ENCODE measurements at regions not wholly inside any gene's neighbourhood (a gene's known extent, or its start where the extent isn't known, plus 50 kb on each side); places are given as distances from the start of the nearest gene placed in this dataset.
A peak's percentile ranks its signal among the peaks of the same experiment; 100 is the strongest.

DNA sequence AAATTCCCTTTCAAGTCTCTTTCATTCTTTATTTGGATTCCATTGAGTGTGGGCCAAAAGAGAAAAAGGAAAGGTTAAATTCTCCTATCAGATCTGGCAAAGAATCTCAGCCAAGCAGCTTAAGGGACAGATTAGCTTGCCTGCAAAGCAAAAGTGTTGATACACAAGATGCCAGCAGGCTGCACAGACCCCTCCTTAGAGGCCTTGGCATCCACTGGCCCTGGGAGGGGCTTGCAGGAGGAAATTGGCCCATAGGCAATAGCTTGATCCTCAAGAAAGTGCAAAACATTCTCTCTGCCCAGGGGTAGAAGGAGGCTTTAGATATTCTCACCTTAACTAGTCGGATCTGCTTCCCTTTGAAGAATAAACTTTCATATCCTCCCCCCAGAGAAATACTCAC, 300.4 kb upstream of the CPEB2 start:
- no peak overlapping the region for H3K4me3 ChIP-seq (ENCODE audit: control insufficient read depth, low read depth, low read length)
- no peak for DNase-seq (ENCODE audit: low read depth)
- TF ChIP-seq, protein P1, sequence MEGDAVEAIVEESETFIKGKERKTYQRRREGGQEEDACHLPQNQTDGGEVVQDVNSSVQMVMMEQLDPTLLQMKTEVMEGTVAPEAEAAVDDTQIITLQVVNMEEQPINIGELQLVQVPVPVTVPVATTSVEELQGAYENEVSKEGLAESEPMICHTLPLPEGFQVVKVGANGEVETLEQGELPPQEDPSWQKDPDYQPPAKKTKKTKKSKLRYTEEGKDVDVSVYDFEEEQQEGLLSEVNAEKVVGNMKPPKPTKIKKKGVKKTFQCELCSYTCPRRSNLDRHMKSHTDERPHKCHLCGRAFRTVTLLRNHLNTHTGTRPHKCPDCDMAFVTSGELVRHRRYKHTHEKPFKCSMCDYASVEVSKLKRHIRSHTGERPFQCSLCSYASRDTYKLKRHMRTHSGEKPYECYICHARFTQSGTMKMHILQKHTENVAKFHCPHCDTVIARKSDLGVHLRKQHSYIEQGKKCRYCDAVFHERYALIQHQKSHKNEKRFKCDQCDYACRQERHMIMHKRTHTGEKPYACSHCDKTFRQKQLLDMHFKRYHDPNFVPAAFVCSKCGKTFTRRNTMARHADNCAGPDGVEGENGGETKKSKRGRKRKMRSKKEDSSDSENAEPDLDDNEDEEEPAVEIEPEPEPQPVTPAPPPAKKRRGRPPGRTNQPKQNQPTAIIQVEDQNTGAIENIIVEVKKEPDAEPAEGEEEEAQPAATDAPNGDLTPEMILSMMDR (conservative IDR thresholded peaks at IDR 0.05; ENCODE audit: control insufficient read depth, insufficient read depth, low read depth, low read length): no peak

DNA sequence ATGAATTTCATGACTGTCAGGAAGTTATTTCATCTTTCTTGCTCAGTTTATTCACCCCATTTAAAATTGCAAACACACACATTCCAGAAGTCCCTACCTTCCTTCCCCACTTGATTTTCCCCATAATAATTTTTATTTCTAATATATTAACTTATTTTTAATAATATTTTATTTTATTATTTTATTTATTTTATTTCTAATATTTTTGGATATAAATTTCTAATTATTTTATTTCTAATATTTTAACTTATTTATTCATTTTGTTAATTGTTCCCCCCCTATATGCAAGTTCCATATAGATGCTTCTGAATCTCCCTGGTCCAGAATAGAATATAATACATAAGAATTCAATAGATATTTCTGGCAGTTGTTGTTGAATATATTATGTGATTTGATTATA, 293.7 kb upstream of the CPEB2 start:
- H3K4me3 ChIP-seq (ENCODE audit: control insufficient read depth, low read depth, low read length): no peak overlapping the region
- DNase-seq (ENCODE audit: low read depth): no peak
- TF ChIP-seq, protein P1 (conservative IDR thresholded peaks at IDR 0.05; ENCODE audit: control insufficient read depth, insufficient read depth, low read depth, low read length): no peak

DNA sequence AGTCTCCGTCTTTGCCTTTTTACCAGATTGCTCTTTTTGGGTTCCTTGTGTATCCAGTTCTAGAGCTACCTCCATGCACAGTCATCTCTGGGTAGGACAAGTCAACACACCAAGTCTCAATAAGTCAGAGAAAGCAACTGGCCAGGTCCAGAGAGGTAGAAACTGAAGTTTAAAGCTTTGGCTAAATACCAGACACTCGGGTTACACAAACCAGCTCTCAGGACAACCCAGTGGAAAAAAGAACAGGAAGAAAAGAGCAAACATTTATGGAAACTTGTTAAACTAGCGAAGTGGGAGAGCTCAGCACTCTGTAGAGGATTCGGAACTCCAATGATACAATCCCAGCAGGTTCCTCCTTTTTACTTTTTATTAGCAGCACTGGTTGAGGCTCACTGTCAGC, 291.0 kb upstream of the CPEB2 start:
- TF ChIP-seq, protein P1 (conservative IDR thresholded peaks at IDR 0.05; ENCODE audit: control insufficient read depth, insufficient read depth, low read depth, low read length): no peak
- H3K4me3 ChIP-seq (ENCODE audit: control insufficient read depth, low read depth, low read length): no peak overlapping the region
- DNase-seq (ENCODE audit: low read depth): no peak

DNA sequence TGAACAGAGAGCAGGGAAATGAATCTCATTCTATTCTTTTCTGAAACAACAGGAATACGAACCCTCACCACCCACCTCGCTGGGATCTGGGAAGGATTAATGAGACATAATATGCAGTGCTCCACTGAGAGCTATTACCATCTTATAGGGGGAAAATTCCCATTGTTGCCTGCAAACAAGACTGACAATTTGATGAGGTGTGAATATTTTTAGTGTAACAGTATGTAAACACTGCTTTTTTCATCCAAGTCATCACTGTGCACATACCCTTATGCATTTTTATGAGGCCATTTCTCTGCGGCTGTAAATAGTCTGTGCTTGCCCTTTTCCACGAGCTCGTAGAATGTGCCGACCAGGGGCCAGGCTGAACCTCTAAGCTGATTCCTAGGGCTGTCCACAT, 285.6 kb upstream of the CPEB2 start:
- DNase-seq (ENCODE audit: low read depth): no peak
- TF ChIP-seq, protein P1 (conservative IDR thresholded peaks at IDR 0.05; ENCODE audit: control insufficient read depth, insufficient read depth, low read depth, low read length): no peak
- H3K4me3 ChIP-seq (ENCODE audit: control insufficient read depth, low read depth, low read length): no peak overlapping the region

DNA sequence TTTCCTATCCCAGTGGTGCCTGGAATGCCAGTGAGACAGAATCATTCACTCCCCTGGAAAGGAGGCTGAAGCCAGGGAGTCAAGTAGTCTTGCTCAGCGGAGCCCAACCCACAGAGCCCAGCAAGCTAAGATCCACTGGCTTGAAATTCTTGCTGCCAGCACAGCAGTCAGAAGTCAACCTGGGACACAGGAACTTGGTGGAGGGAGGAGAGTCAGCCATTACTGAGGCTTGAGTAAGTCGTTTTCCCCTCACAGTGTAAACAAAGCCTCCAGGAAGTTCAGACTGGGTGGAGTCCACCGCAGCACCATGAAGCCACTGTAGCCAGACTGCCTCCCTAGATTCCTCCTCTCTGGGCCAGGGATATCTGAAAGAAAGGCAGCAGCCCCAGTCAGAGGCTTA, 283.2 kb upstream of the CPEB2 start:
- no peak overlapping the region for H3K4me3 ChIP-seq (ENCODE audit: control insufficient read depth, low read depth, low read length)
- DNase-seq (ENCODE audit: low read depth): peak; percentile 72
- TF ChIP-seq, protein P1 (conservative IDR thresholded peaks at IDR 0.05; ENCODE audit: control insufficient read depth, insufficient read depth, low read depth, low read length): no peak

DNA sequence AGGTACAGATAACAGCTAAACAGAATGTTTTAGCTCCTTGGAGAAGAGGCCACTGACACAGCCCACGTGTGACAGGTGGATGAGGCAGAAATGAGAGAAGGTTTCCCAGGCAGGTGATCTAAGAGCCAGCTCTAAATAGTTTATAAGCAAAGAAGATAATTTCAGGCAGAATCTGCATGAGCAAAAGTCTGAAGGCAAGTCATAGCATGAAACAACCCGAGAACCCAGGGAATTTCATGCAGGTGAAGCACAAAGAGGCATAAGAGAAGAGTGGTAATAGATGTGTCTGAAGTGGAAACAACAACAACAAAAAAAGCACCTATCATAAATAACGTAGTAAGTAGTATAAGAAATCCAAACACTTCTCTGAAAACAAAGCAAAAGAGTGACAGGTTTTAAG, 275.8 kb upstream of the CPEB2 start:
- H3K4me3 ChIP-seq (ENCODE audit: control insufficient read depth, low read depth, low read length): no peak overlapping the region
- DNase-seq (ENCODE audit: low read depth): no peak
- TF ChIP-seq, protein P1 (conservative IDR thresholded peaks at IDR 0.05; ENCODE audit: control insufficient read depth, insufficient read depth, low read depth, low read length): no peak

DNA sequence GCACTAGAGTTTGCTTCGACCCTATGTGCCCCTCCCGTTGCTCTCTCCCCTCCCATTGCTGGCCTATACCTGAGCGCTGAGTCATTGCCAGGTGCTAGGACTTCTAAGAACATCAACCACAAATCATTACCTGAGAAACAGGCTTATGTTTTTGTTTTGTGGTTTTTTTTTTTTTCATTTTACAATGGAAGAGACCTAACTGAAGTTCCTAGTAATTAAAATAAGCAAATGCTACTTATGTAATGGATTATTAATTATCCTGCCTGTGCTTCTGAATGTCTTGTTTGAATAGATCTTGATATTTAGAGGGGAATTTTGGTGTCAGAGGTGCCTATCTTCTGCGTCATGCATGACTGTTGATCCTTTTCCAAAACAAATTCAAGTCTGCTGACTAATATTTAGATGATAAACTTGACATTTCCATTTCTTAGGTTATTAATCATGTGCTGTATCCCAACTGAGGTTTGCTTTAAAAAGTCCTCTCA, 275.4 kb upstream of the CPEB2 start:
- DNase-seq (ENCODE audit: low read depth): peak; percentile 65
- TF ChIP-seq, protein P1 (conservative IDR thresholded peaks at IDR 0.05; ENCODE audit: control insufficient read depth, insufficient read depth, low read depth, low read length): no peak
- H3K4me3 ChIP-seq (ENCODE audit: control insufficient read depth, low read depth, low read length): no peak overlapping the region

All from fibroblast of mammary gland (primary cell).